H1 (cell line): ENCODE measurements at regions not wholly inside any gene's neighbourhood (a gene's known extent, or its start where the extent isn't known, plus 50 kb on each side); places are given as distances from the start of the nearest gene placed in this dataset.

Experiments used
- CTCF ChIA-PET: fragments of 300-600 bp; sonication (Branson Sonifier 250); formaldehyde crosslinking; loops from one replicate; lab custom pipeline; 2021; ENCODE audit not compliant: partially characterized antibody; lab: Charles Lee
- POLR2A ChIA-PET: fragments of 300-600 bp; sonication (Branson Sonifier 250); formaldehyde crosslinking; loops from one replicate; lab custom pipeline; 2021; ENCODE audit warnings: inconsistent platforms; ENCODE audit not compliant: partially characterized antibody; lab: Charles Lee
- DNase-seq, 2 experiments: peaks; one replicate each; pipeline versions ENCODE4 v3.0.0 to v3.0.0-alpha.2; 2010 to 2022; ENCODE audit warnings: low spot score in 2 of 2, low read depth in 1 of 2, mixed read lengths in 1 of 2
- FAIRE-seq: peaks from 2 replicates; lab custom pipeline; 2011; peaks lifted over from hg19 to GRCh38; lab: Jason Lieb, UNC
- H2AFZ ChIP-seq: 2 replicates; pipeline ENCODE4 v1.8.1; 2012; ENCODE audit warnings: low read length, inconsistent platforms
- H2AK5ac ChIP-seq: 2 replicates; pipeline ENCODE4 v1.6.1; 2013; ENCODE audit warnings: low read depth, low read length
- H2BK120ac ChIP-seq: replicated peaks from 2 replicates; pipeline ENCODE3; 2013; ENCODE audit warnings: low read depth, low read length, inconsistent platforms
- H2BK12ac ChIP-seq: 2 replicates; pipeline ENCODE4 v1.6.1; 2013; ENCODE audit warnings: low read depth, low read length
- H2BK15ac ChIP-seq: 2 replicates; pipeline ENCODE4 v1.6.1; 2013; ENCODE audit warnings: low read length
- H2BK20ac ChIP-seq: 2 replicates; pipeline ENCODE4 v1.6.1; 2013; ENCODE audit warnings: low read length
- H2BK5ac ChIP-seq: 2 replicates; pipeline ENCODE4 v1.6.1; 2013; ENCODE audit warnings: low read depth, low read length
- H3K14ac ChIP-seq: 2 replicates; pipeline ENCODE4 v1.6.1; 2013; ENCODE audit warnings: inconsistent platforms; ENCODE audit not compliant: insufficient read length
- H3K18ac ChIP-seq: 2 replicates; pipeline ENCODE4 v1.6.1; 2013; ENCODE audit warnings: low read length; ENCODE audit errors: extremely low read depth
- H3K23ac ChIP-seq: 2 replicates; pipeline ENCODE4 v1.6.1; 2013; ENCODE audit warnings: inconsistent platforms; ENCODE audit not compliant: insufficient read length
- H3K23me2 ChIP-seq: 2 replicates; pipeline ENCODE4 v1.6.1; 2013; ENCODE audit warnings: low read depth, low read length
- H3K27ac ChIP-seq: 2 replicates; pipeline ENCODE4 v1.6.1; 2011; ENCODE audit warnings: low read depth, low read length, inconsistent platforms
- H3K27me3 ChIP-seq, 4 experiments: replicated peaks in 1 of 4; 1 replicate in 1 of 4; 2 replicates in 3 of 4; pipeline versions ENCODE4 v1.6.1 to v1.8.1; 2011 to 2013; ENCODE audit warnings: low read length in 3 of 4, mild to moderate bottlenecking in 3 of 4, inconsistent platforms in 2 of 4, mixed read lengths in 2 of 4, moderate library complexity in 1 of 4; ENCODE audit not compliant: control insufficient read depth in 3 of 4, insufficient read depth in 3 of 4; ENCODE audit errors: extremely low read depth in 1 of 4
- H3K36me3 ChIP-seq, 4 experiments: 2 replicates each; pipeline versions ENCODE4 v1.6.1 to v1.8.1; 2011 to 2013; ENCODE audit warnings: mild to moderate bottlenecking in 4 of 4, low read length in 3 of 4, moderate library complexity in 2 of 4, control low read depth in 1 of 4, inconsistent platforms in 1 of 4; ENCODE audit not compliant: insufficient read depth in 4 of 4, control insufficient read depth in 2 of 4
- H3K4ac ChIP-seq: replicated peaks from 2 replicates; pipeline ENCODE3; 2013; ENCODE audit warnings: low read length, low read depth, mixed read lengths, inconsistent platforms; ENCODE audit not compliant: insufficient read length
- H3K4me1 ChIP-seq, 4 experiments: replicated peaks in 1 of 4; 1 replicate in 1 of 4; 2 replicates in 3 of 4; pipeline versions ENCODE4 v1.6.1 to v1.8.1; 2011 to 2013; ENCODE audit warnings: low read length in 3 of 4, inconsistent platforms in 2 of 4, mixed read lengths in 1 of 4; ENCODE audit not compliant: insufficient read depth in 4 of 4, control insufficient read depth in 3 of 4
- H3K4me2 ChIP-seq, 2 experiments: 2 replicates each; pipeline versions ENCODE4 v1.6.1 to v1.8.1; 2011 to 2013; ENCODE audit warnings: low read depth in 2 of 2, low read length in 2 of 2, control low read depth in 1 of 2, inconsistent platforms in 1 of 2, mild to moderate bottlenecking in 1 of 2; ENCODE audit not compliant: insufficient read depth in 1 of 2
- H3K4me3 ChIP-seq, 4 experiments: fragments of 200-600, 300-600 bp in 1 of 4; sonication (generic), shearing (Covaris generic), sonication (Bioruptor Twin) in 1 of 4; 2 replicates each; pipeline versions ENCODE4 v1.5.1 to v1.8.1; 2011 to 2016; ENCODE audit warnings: low read length in 4 of 4, low read depth in 3 of 4, control low read depth in 2 of 4, inconsistent platforms in 2 of 4, mild to moderate bottlenecking in 2 of 4, mixed read lengths in 1 of 4, moderate library complexity in 1 of 4; ENCODE audit not compliant: insufficient read depth in 2 of 4; ENCODE audit errors: extremely low read depth in 1 of 4
- H3K56ac ChIP-seq: replicated peaks from 2 replicates; pipeline ENCODE3; 2013; ENCODE audit warnings: low read depth, mild to moderate bottlenecking, mixed read lengths, low read length, inconsistent platforms; ENCODE audit not compliant: insufficient read length
- H3K79me1 ChIP-seq: 2 replicates; pipeline ENCODE4 v1.6.1; 2013; ENCODE audit warnings: low read depth, low read length, control low read depth
- H3K79me2 ChIP-seq, 2 experiments: 2 replicates each; pipeline versions ENCODE4 v1.6.1 to v1.8.1; 2012 to 2013; ENCODE audit warnings: low read length in 2 of 2, mild to moderate bottlenecking in 2 of 2, inconsistent platforms in 1 of 2; ENCODE audit not compliant: insufficient read depth in 2 of 2, control insufficient read depth in 1 of 2
- H3K9ac ChIP-seq, 4 experiments: replicated peaks in 1 of 4; 1 replicate in 1 of 4; 2 replicates in 3 of 4; pipeline versions ENCODE4 v1.6.1 to v1.8.1; 2011 to 2013; ENCODE audit warnings: low read depth in 3 of 4, low read length in 3 of 4, control low read depth in 2 of 4, mild to moderate bottlenecking in 2 of 4, moderate library complexity in 2 of 4, inconsistent platforms in 1 of 4; ENCODE audit errors: extremely low read depth in 1 of 4
- H3K9me3 ChIP-seq, 2 experiments: 2 replicates each; pipeline versions ENCODE4 v1.6.1 to v1.8.1; 2012 to 2013; ENCODE audit warnings: mild to moderate bottlenecking in 2 of 2, moderate library complexity in 2 of 2, control low read depth in 1 of 2, inconsistent platforms in 1 of 2, low read depth in 1 of 2, low read length in 1 of 2, mixed read lengths in 1 of 2; ENCODE audit not compliant: insufficient read depth in 2 of 2
- H4K20me1 ChIP-seq, 2 experiments: replicated peaks in 1 of 2; 2 replicates each; pipeline versions ENCODE3 to v1.8.1; 2011 to 2013; ENCODE audit warnings: inconsistent platforms in 2 of 2, low read length in 2 of 2, mild to moderate bottlenecking in 1 of 2; ENCODE audit not compliant: insufficient read depth in 2 of 2, control insufficient read depth in 1 of 2
- H4K5ac ChIP-seq: 2 replicates; pipeline ENCODE4 v1.6.1; 2013; ENCODE audit warnings: low read length, low read depth, mixed read lengths, inconsistent platforms; ENCODE audit not compliant: insufficient read length
- H4K8ac ChIP-seq: 2 replicates; pipeline ENCODE4 v1.8.0; 2013; ENCODE audit warnings: mild to moderate bottlenecking, moderate library complexity, low read length, inconsistent platforms; ENCODE audit not compliant: insufficient read depth; ENCODE audit errors: extremely low read depth
- H4K91ac ChIP-seq: replicated peaks from 2 replicates; pipeline ENCODE3; 2013; ENCODE audit warnings: low read length, mixed read lengths, inconsistent platforms; ENCODE audit not compliant: insufficient read length
- CBX5 ChIP-seq: fragments of 300-800, 300-1000 bp; sonication (generic); IDR thresholded peaks from 2 replicates; pipeline ENCODE4 v1.7.1; 2016; ENCODE audit warnings: antibody characterized with exemption, low read length, low read depth
- GABPA ChIP-seq: IDR thresholded peaks from 2 replicates; pipeline ENCODE4 v1.6.1; 2011; ENCODE audit warnings: mild to moderate bottlenecking, low read length, moderate library complexity, borderline replicate concordance; ENCODE audit not compliant: insufficient read depth
- RXRA ChIP-seq: IDR thresholded peaks from 2 replicates; pipeline ENCODE4 v1.6.1; 2011; ENCODE audit warnings: low read depth, mild to moderate bottlenecking, low read length, moderate library complexity; ENCODE audit not compliant: insufficient read depth
- SIN3A ChIP-seq, 2 experiments: IDR thresholded peaks in 1 of 2; conservative IDR thresholded peaks in 1 of 2; 2 replicates each; pipeline ENCODE4 v1.6.1; 2011 to 2012; ENCODE audit warnings: low read length in 2 of 2, improper control_type of control experiment in 1 of 2, low read depth in 1 of 2, mild to moderate bottlenecking in 1 of 2
- TBP ChIP-seq: IDR thresholded peaks from 2 replicates; pipeline ENCODE4 v1.6.1; 2011; ENCODE audit warnings: low read depth, low read length, improper control_type of control experiment
- WGBS, 2 experiments: shearing (Covaris generic) in 1 of 2; methylation state at CpG; one replicate each; pipeline versions ENCODE4 v1.1.6 to v1.1.7; 2013 to 2015; ENCODE audit warnings: low lambda C conversion rate in 2 of 2, mixed read lengths in 2 of 2, inconsistent platforms in 1 of 2, low coverage in 1 of 2, missing lambda C conversion rate in 1 of 2; ENCODE audit not compliant: insufficient replicate concordance in 2 of 2, insufficient coverage in 1 of 2, insufficient read length in 1 of 2; ENCODE audit errors: extremely low coverage in 1 of 2, missing lambda C conversion rate in 1 of 2; 5-methylcytosine and 5-hydroxymethylcytosine counted together

DNA sequence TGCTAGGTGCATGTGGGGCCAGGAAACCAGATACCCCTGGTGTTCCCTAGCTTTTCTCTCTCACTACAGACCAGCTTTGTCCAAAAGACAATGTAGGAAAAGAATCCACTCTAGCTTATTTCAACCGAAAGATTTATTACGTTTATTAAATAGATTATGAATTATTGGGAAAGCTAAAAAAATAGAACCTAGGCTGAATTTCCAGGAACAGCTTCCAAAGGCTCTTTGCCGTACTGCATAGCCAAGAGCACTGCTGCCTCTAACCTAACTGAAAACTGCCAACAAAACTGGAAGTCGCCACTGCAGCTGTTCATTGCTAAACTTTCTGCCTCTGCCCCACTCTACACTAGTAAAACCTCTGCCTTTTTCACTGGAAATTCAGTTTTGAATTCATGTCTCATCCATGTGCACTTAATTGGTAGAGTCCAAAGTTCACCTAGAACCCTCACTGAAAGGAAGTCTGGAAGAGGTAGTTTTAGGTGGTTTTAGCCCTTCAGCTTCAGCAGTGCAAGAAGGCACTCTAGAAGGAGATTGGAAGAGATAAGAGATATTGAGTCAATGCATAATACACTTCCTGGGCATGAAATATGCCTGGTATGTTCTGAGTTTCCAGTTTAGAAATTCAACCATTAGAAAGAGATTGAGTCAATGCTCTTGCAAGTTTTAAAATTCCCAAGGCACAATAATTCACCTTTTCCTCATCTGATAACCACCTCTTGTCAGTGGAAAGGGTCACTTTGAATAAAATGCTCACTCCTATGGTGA is 927.9 kb downstream of the MAT2B start:
- no peak overlapping the region for H2AK5ac ChIP-seq
- CTCF ChIA-PET: interaction anchor here (0.9 to 1.3 kb wide), 2 partner anchors 11 to 16 kb away, joined by 4 to 5 read pairs; no protein-coding TSS in a partner anchor
- H3K27ac ChIP-seq: no peak overlapping the region
- no peak for TF ChIP-seq SIN3A (conservative IDR thresholded peaks at IDR 0.05 in 1 of 2, IDR thresholded peaks at IDR 0.05 in 1 of 2; ENCODE audit: low read depth in 1 of 2, low read length in 2 of 2)
- no peak for TF ChIP-seq GABPA
- TF ChIP-seq RXRA: no peak
- no peak for TF ChIP-seq CBX5
- TF ChIP-seq TBP: no peak
- TF ChIP-seq, all 59 proteins: peak for 0
- no peak overlapping the region for H3K18ac ChIP-seq
- no peak overlapping the region for H3K23ac ChIP-seq
- POLR2A ChIA-PET: no interaction called here
- no peaks in the 10 kb centered on the region for H3K23me2 ChIP-seq
- no peaks in the 10 kb centered on the region for H3K79me1 ChIP-seq
- no peak overlapping the region for H3K4me3 ChIP-seq
- H3K9ac ChIP-seq: no peak overlapping the region
- no peaks in the 10 kb centered on the region for H3K36me3 ChIP-seq
- no peaks in the 10 kb centered on the region for H3K4me1 ChIP-seq
- no peak overlapping the region for H2BK12ac ChIP-seq
- no peak overlapping the region for H3K4me2 ChIP-seq
- H4K20me1 ChIP-seq: no peaks in the 10 kb centered on the region
- H2AFZ ChIP-seq: no peak overlapping the region
- no peak overlapping the region for H3K56ac ChIP-seq
- no peak overlapping the region for H3K14ac ChIP-seq
- FAIRE-seq (no peak), DNase-seq (no peak)
- no peak overlapping the region for H4K8ac ChIP-seq
- no peak overlapping the region for H3K4ac ChIP-seq
- H3K27me3 ChIP-seq: peaks cover 0 to 1% (median 0%) of the 10 kb centered on the region in 4 experiments; a peak in 1 of 7 replicates
- H4K91ac ChIP-seq: no peak overlapping the region
- no peak overlapping the region for H2BK15ac ChIP-seq
- H2BK5ac ChIP-seq: no peak overlapping the region
- H4K5ac ChIP-seq: no peak overlapping the region
- 91% methylated on average over 4 of the region's 4 CpGs; no CpG with 5 or more reads in 1 of the 2 experiments for WGBS, 2 experiments
- no peaks in the 10 kb centered on the region for H3K79me2 ChIP-seq
- no peak overlapping the region for H2BK120ac ChIP-seq
- H2BK20ac ChIP-seq: no peak overlapping the region
- no peaks in the 10 kb centered on the region; a peak in 1 of 4 replicates for H3K9me3 ChIP-seq
